Endothelial cell of umbilical vein (primary cell): ENCODE measurements at regions not wholly inside any gene's neighbourhood (a gene's known extent, or its start where the extent isn't known, plus 50 kb on each side); places are given as distances from the start of the nearest gene placed in this dataset.

Experiments used
- BruUV-seq: library from RNA; stranded (reverse); fragments of 400-500 nt; replicated peaks from 2 replicates; lab custom pipeline; 2021; lab: Mats Ljungman, UMichigan
- CTCF ChIA-PET: fragments of 300-600, 350-600 bp; sonication (Branson Sonifier 250); formaldehyde crosslinking; loops from one replicate; lab custom pipeline; 2021; ENCODE audit warnings: antibody characterized with exemption, inconsistent platforms; lab: Charles Lee
- POLR2A ChIA-PET: fragments of 300-600, 350-600 bp; sonication (Branson Sonifier 250); formaldehyde crosslinking; loops from one replicate; lab custom pipeline; 2021; ENCODE audit warnings: antibody characterized with exemption, inconsistent platforms; lab: Charles Lee
- DNase-seq: peaks from one replicate; pipeline ENCODE4 v3.0.0-alpha.2; 2011; ENCODE audit warnings: low read depth, low spot score
- FAIRE-seq: peaks from 2 replicates; lab custom pipeline; 2011; peaks lifted over from hg19 to GRCh38; lab: Jason Lieb, UNC
- H2AFZ ChIP-seq: 2 replicates; pipeline ENCODE4 v1.6.0; 2012; ENCODE audit warnings: low read depth, low read length, control low read depth, inconsistent platforms
- H3K27ac ChIP-seq: 2 replicates; pipeline ENCODE4 v1.5.1; 2011; ENCODE audit warnings: low read depth, mild to moderate bottlenecking, control low read depth, low read length, moderate library complexity; ENCODE audit not compliant: insufficient read depth
- H3K27me3 ChIP-seq, 2 experiments: 2 replicates each; pipeline versions ENCODE4 v1.6.0 to v1.6.1; 2011; ENCODE audit warnings: low read length in 2 of 2, mixed read lengths in 1 of 2; ENCODE audit not compliant: control insufficient read depth in 2 of 2, insufficient read depth in 2 of 2
- H3K36me3 ChIP-seq, 2 experiments: 2 replicates in 1 of 2; 3 replicates in 1 of 2; pipeline ENCODE4 v1.5.1; 2011; ENCODE audit warnings: low read length in 2 of 2, mild to moderate bottlenecking in 1 of 2, moderate library complexity in 1 of 2; ENCODE audit not compliant: control insufficient read depth in 2 of 2, insufficient read depth in 2 of 2; ENCODE audit errors: extremely low read depth in 1 of 2
- H3K4me1 ChIP-seq: 3 replicates; pipeline ENCODE4 v1.5.1; 2011; ENCODE audit warnings: mild to moderate bottlenecking, low read length; ENCODE audit not compliant: control insufficient read depth, insufficient read depth; ENCODE audit errors: extremely low read depth
- H3K4me2 ChIP-seq: 2 replicates; pipeline ENCODE4 v1.6.1; 2011; ENCODE audit warnings: low read length, control low read depth, mixed read lengths; ENCODE audit not compliant: insufficient read depth
- H3K4me3 ChIP-seq, 3 experiments: fragments of 200-600 bp in 1 of 3; sonication (generic), shearing (Covaris generic) in 1 of 3; replicated peaks in 1 of 3; 2 replicates each; pipeline ENCODE4 v1.5.1; 2011 to 2016; ENCODE audit warnings: control low read depth in 3 of 3, low read length in 3 of 3, mild to moderate bottlenecking in 2 of 3, inconsistent platforms in 1 of 3, low read depth in 1 of 3, moderate library complexity in 1 of 3; ENCODE audit not compliant: insufficient read depth in 1 of 3
- H3K79me2 ChIP-seq: 2 replicates; pipeline ENCODE4 v1.6.0; 2012; ENCODE audit warnings: low read length, inconsistent platforms; ENCODE audit not compliant: control insufficient read depth, insufficient read depth
- H3K9ac ChIP-seq: replicated peaks from 2 replicates; pipeline ENCODE3; 2011; ENCODE audit warnings: low read length, control low read depth; ENCODE audit not compliant: insufficient read depth; ENCODE audit errors: extremely low read depth
- H3K9me1 ChIP-seq: replicated peaks from 3 replicates; pipeline ENCODE4 v1.6.0; 2011; ENCODE audit warnings: mild to moderate bottlenecking, low read length; ENCODE audit not compliant: control insufficient read depth, insufficient read depth; ENCODE audit errors: extremely low read depth
- H3K9me3 ChIP-seq: replicated peaks from 2 replicates; pipeline ENCODE4 v1.5.1; 2012; ENCODE audit warnings: low read length, inconsistent platforms; ENCODE audit not compliant: control insufficient read depth, insufficient read depth
- H4K20me1 ChIP-seq: replicated peaks from 2 replicates; pipeline ENCODE3; 2011; ENCODE audit warnings: mild to moderate bottlenecking, low read length; ENCODE audit not compliant: control insufficient read depth, insufficient read depth; ENCODE audit errors: extremely low read depth
- EZH2 ChIP-seq: IDR thresholded peaks from 2 replicates; pipeline ENCODE4 v1.6.1; 2012; ENCODE audit warnings: borderline replicate concordance, low read depth, mild to moderate bottlenecking, moderate library complexity, low read length, inconsistent platforms; ENCODE audit not compliant: severe bottlenecking
- FOS ChIP-seq: IDR thresholded peaks from 2 replicates; pipeline ENCODE4 v1.6.1; 2011; ENCODE audit warnings: mild to moderate bottlenecking, low read length, moderate library complexity, borderline replicate concordance; ENCODE audit not compliant: insufficient read depth
- GATA2 ChIP-seq: IDR thresholded peaks from 2 replicates; pipeline ENCODE4 v1.7.0; 2011; ENCODE audit warnings: low read depth, mild to moderate bottlenecking, moderate library complexity, mixed read lengths, low read length; ENCODE audit not compliant: insufficient read length, insufficient read depth
- JUN ChIP-seq: IDR thresholded peaks from 2 replicates; pipeline ENCODE4 v1.6.1; 2011; ENCODE audit warnings: borderline replicate concordance, low read depth; ENCODE audit not compliant: insufficient read length, insufficient read depth
- MYC ChIP-seq: IDR thresholded peaks from one replicate; pipeline ENCODE4 v1.6.1; 2011; ENCODE audit warnings: mild to moderate bottlenecking, low read depth, low read length
- POLR2A ChIP-seq: IDR thresholded peaks from 2 replicates; pipeline ENCODE4 v1.6.1; 2012; ENCODE audit warnings: low read depth, mild to moderate bottlenecking, control low read depth, low read length
- POLR2AphosphoS5 ChIP-seq: IDR thresholded peaks from 2 replicates; pipeline ENCODE4 v1.6.1; 2012; ENCODE audit warnings: low read depth, mild to moderate bottlenecking, control low read depth, low read length, moderate library complexity; ENCODE audit not compliant: insufficient read depth
- dilution Hi-C: fragments of 300-500 bp; cut with MboI; formaldehyde crosslinking; loops from one replicate; pipeline ENCODE4 v1.15.0; 2019; ENCODE audit warnings: low sequenced_read_pairs; ENCODE audit not compliant: extremely low pct_ligation_motif_present
- intact Hi-C: fragments of 100-400 bp; cut with micrococcal nuclease; formaldehyde crosslinking; loops from one replicate; pipeline ENCODE4 v1.10.0; 2022
- TF ChIP-seq, protein P1 (sequence below): IDR thresholded peaks from 2 replicates; pipeline ENCODE4 v1.6.1; 2011; ENCODE audit not compliant: insufficient read depth, insufficient read length
- TF ChIP-seq, protein P2 (sequence below), 2 donors: IDR thresholded peaks; 1 replicate in 1 of 2; 2 replicates in 1 of 2; pipeline ENCODE4 v1.5.1; 2011; ENCODE audit warnings: low read length in 2 of 2, mild to moderate bottlenecking in 2 of 2, moderate library complexity in 2 of 2, control low read depth in 1 of 2, inconsistent platforms in 1 of 2, low read depth in 1 of 2; ENCODE audit not compliant: insufficient read depth in 1 of 2; ENCODE audit errors: extremely low read depth in 1 of 2

DNA sequence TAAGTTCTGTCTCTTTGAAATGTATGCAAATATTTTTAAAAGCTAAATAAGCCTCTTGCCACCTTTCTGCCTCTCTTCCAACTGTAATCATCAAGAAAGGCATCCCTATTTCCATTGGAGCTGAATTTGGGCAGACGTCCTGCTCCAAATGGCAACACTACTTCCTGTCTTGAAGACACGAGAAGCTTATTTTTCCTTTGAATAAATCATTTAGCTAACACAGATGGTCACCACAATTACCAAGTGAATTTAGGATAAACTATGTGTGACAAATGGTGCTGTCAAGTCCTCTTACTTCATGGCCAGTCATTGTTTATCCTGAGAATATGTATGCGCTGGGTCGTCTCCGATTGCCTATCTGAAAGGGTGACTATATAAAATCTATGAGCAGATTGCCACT, 268.0 kb downstream of the ANKRD7 start:
- TF ChIP-seq, protein P1, sequence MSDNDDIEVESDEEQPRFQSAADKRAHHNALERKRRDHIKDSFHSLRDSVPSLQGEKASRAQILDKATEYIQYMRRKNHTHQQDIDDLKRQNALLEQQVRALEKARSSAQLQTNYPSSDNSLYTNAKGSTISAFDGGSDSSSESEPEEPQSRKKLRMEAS, result no peak
- TF ChIP-seq FOS, result no peak
- no peak for TF ChIP-seq POLR2AphosphoS5
- TF ChIP-seq, protein P2, sequence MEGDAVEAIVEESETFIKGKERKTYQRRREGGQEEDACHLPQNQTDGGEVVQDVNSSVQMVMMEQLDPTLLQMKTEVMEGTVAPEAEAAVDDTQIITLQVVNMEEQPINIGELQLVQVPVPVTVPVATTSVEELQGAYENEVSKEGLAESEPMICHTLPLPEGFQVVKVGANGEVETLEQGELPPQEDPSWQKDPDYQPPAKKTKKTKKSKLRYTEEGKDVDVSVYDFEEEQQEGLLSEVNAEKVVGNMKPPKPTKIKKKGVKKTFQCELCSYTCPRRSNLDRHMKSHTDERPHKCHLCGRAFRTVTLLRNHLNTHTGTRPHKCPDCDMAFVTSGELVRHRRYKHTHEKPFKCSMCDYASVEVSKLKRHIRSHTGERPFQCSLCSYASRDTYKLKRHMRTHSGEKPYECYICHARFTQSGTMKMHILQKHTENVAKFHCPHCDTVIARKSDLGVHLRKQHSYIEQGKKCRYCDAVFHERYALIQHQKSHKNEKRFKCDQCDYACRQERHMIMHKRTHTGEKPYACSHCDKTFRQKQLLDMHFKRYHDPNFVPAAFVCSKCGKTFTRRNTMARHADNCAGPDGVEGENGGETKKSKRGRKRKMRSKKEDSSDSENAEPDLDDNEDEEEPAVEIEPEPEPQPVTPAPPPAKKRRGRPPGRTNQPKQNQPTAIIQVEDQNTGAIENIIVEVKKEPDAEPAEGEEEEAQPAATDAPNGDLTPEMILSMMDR (IDR thresholded peaks at IDR 0.05; ENCODE audit: extremely low read depth in 1 of 2, insufficient read depth in 1 of 2, low read depth in 1 of 2, low read length in 2 of 2), result no peak
- no peak for TF ChIP-seq MYC
- no peak for TF ChIP-seq EZH2
- TF ChIP-seq JUN, result no peak
- TF ChIP-seq POLR2A, result no peak
- TF ChIP-seq GATA2, result no peak
- Histone ChIP-seq H3K79me2 (no peaks in the 10 kb centered on the region), H2AFZ (no peak overlapping the region), H3K27me3 (no peaks in the 10 kb centered on the region), H3K4me3 (no peak overlapping the region), H3K9ac (no peak overlapping the region), H3K4me1 (no peaks in the 10 kb centered on the region), H3K4me2 (no peak overlapping the region), H4K20me1 (no peaks in the 10 kb centered on the region), H3K9me1 (no peaks in the 10 kb centered on the region), H3K9me3 (no peaks in the 10 kb centered on the region), H3K27ac (no peak overlapping the region), H3K36me3 (no peaks in the 10 kb centered on the region)
- no peak for FAIRE-seq
- no peak for DNase-seq
- ChIA-PET POLR2A (no interaction called here), CTCF (no interaction called here)
- no TSS peak for BruUV-seq
- dilution Hi-C loops, result no loop called here
- intact Hi-C loops, result no loop called here
